A673 (cell line): ENCODE measurements at regions not wholly inside any gene's neighbourhood (a gene's known extent, or its start where the extent isn't known, plus 50 kb on each side); places are given as distances from the start of the nearest gene placed in this dataset.

ENCODE experiments used
- BruUV-seq: library from RNA; stranded (reverse); fragments of 400-500 nt; replicated peaks from 2 replicates; lab custom pipeline; 2021; lab: Mats Ljungman, UMichigan
- CTCF ChIA-PET: fragments of 300-600 bp; sonication (Branson Sonifier 250); formaldehyde crosslinking; loops from one replicate; lab custom pipeline; 2022; ENCODE audit warnings: antibody characterized with exemption; lab: Charles Lee
- POLR2A ChIA-PET: fragments of 300-600 bp; sonication (Branson Sonifier 250); formaldehyde crosslinking; loops from one replicate; lab custom pipeline; 2022; ENCODE audit warnings: antibody characterized with exemption; ENCODE audit not compliant: low non-redundant PET; lab: Charles Lee
- DNase-seq: peaks from one replicate; pipeline ENCODE4 v3.0.0-alpha.2; 2015; ENCODE audit warnings: low spot score
- H3K27ac ChIP-seq: fragments of 200-600 bp; sonication (generic); 2 replicates; pipeline ENCODE4 v1.5.1; 2016; ENCODE audit warnings: mixed run types, low read depth, mild to moderate bottlenecking, mixed read lengths, antibody characterized with exemption, low read length; ENCODE audit not compliant: poor library complexity, severe bottlenecking
- H3K27me3 ChIP-seq: fragments of 200-600 bp; sonication (generic); replicated peaks from 2 replicates; pipeline ENCODE4 v1.6.1; 2017; ENCODE audit warnings: mixed run types, low read depth, mild to moderate bottlenecking, mixed read lengths, antibody characterized with exemption, low read length; ENCODE audit not compliant: insufficient read depth, poor library complexity
- H3K36me3 ChIP-seq: fragments of 200-600 bp; sonication (generic); 2 replicates; pipeline ENCODE4 v1.6.1; 2016; ENCODE audit warnings: mixed run types, mild to moderate bottlenecking, mixed read lengths, antibody characterized with exemption, low read length; ENCODE audit not compliant: insufficient read depth, poor library complexity, severe bottlenecking
- H3K4me1 ChIP-seq: fragments of 200-600 bp; sonication (generic); 2 replicates; pipeline ENCODE4 v1.6.1; 2017; ENCODE audit warnings: mixed run types, mild to moderate bottlenecking, mixed read lengths, antibody characterized with exemption, low read length; ENCODE audit not compliant: insufficient read depth, poor library complexity, severe bottlenecking
- H3K4me3 ChIP-seq: fragments of 200-600 bp; sonication (generic); 2 replicates; pipeline ENCODE4 v1.5.1; 2016; ENCODE audit warnings: low read depth, mixed run types, mild to moderate bottlenecking, mixed read lengths, low read length; ENCODE audit not compliant: poor library complexity, severe bottlenecking
- H3K9me3 ChIP-seq: fragments of 200-600 bp; sonication (generic); 2 replicates; pipeline ENCODE4 v1.6.1; 2016; ENCODE audit warnings: mixed run types, low read depth, mild to moderate bottlenecking, mixed read lengths, antibody characterized with exemption, low read length; ENCODE audit not compliant: poor library complexity, severe bottlenecking
- EZH2 ChIP-seq: fragments of 200-600 bp; sonication (generic); IDR thresholded peaks from 2 replicates; pipeline ENCODE4 v1.6.1; 2017; ENCODE audit warnings: borderline replicate concordance, low read depth, mild to moderate bottlenecking, mixed read lengths, antibody characterized with exemption, low read length; ENCODE audit not compliant: poor library complexity, severe bottlenecking
- intact Hi-C: fragments of 100-400 bp; cut with micrococcal nuclease; formaldehyde crosslinking; loops from one replicate; pipeline ENCODE4 v1.10.0; 2022; ENCODE audit not compliant: unreplicated experiment
- TF ChIP-seq, protein P1 (sequence below): fragments of 300-800, 200-600 bp; sonication (generic); conservative IDR thresholded peaks from 2 replicates; pipeline ENCODE4 v1.5.1; 2017; ENCODE audit warnings: low read depth, mild to moderate bottlenecking, antibody characterized with exemption, low read length, moderate library complexity, mixed read lengths

DNA sequence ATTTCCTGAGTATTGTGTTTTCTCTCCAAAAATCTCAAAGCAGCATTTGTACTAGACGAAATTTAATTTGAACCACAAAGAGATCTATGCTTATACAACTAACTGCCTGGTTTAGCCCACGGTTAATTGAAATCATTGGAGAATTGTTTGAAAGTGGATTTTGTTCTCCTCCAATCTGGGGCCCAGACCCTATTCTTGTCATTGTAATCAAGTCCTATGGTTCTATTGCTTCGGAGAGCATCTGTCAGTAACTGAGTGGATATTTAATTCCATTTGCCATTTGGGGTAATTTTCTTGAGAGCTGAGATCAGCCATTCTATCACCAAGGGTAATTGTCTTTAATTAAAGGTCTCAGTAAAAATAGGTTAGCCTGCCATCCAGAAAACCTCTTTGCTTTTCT lies 117.0 kb upstream of the KCNG1 start:
- no peaks in the 10 kb centered on the region for H3K4me1 ChIP-seq
- DNase-seq: no peak
- CTCF ChIA-PET: no interaction called here
- intact Hi-C loops: no loop called here
- no peak overlapping the region for H3K27ac ChIP-seq
- no TSS peak for BruUV-seq
- no peaks in the 10 kb centered on the region for H3K9me3 ChIP-seq
- TF ChIP-seq, protein P1, sequence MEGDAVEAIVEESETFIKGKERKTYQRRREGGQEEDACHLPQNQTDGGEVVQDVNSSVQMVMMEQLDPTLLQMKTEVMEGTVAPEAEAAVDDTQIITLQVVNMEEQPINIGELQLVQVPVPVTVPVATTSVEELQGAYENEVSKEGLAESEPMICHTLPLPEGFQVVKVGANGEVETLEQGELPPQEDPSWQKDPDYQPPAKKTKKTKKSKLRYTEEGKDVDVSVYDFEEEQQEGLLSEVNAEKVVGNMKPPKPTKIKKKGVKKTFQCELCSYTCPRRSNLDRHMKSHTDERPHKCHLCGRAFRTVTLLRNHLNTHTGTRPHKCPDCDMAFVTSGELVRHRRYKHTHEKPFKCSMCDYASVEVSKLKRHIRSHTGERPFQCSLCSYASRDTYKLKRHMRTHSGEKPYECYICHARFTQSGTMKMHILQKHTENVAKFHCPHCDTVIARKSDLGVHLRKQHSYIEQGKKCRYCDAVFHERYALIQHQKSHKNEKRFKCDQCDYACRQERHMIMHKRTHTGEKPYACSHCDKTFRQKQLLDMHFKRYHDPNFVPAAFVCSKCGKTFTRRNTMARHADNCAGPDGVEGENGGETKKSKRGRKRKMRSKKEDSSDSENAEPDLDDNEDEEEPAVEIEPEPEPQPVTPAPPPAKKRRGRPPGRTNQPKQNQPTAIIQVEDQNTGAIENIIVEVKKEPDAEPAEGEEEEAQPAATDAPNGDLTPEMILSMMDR: no peak
- TF ChIP-seq EZH2: no peak
- H3K36me3 ChIP-seq: no peaks in the 10 kb centered on the region
- POLR2A ChIA-PET: no interaction called here
- H3K4me3 ChIP-seq: no peak overlapping the region
- H3K27me3 ChIP-seq: no peaks in the 10 kb centered on the region

DNA sequence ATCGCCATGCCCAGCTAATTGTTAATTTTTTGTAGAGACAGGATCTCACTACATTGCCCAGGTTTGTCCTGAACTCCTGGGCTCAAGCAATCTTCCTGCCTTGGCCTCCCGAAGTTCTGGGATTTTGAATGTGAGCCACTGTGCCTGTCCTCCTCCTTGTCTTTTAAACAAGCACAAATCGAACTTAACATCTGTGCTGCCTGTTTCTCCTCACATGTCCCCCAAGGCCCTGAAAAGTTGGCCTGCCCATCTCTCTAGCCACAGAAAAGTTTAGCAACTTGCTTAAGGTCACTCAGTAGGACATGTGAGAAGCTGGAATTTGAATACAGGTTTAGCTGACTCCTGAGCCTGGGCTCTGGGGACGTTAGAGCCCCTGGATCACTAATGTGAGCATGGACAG lies 115.7 kb upstream of the KCNG1 start:
- intact Hi-C loops: no loop called here
- Histone ChIP-seq H3K36me3 (no peaks in the 10 kb centered on the region), H3K9me3 (no peaks in the 10 kb centered on the region), H3K4me3 (no peak overlapping the region), H3K27me3 (no peaks in the 10 kb centered on the region), H3K4me1 (no peaks in the 10 kb centered on the region), H3K27ac (no peak overlapping the region)
- no TSS peak for BruUV-seq
- TF ChIP-seq, protein P1: no peak
- TF ChIP-seq EZH2: no peak
- no peak for DNase-seq
- CTCF ChIA-PET: no interaction called here
- POLR2A ChIA-PET: no interaction called here

DNA sequence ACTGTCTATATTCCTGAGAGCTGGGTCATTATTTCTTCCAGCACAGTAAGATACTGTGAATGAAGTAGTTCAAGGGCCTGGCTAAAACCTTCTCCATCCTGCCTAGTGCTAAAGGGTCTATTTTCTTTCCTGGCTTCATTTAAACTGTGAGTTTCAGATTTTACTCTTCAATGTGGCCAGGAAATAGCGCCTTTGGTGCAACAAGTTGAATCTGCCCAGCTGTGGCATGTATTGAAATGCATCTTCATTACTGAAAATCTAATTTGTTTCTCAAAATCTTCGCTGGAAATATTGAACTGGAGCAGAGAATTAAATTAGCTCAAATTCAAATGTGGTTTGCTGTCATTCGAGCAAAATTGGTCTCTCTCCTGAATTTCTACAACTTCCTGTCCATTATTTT lies 114.6 kb upstream of the KCNG1 start:
- DNase-seq: no peak
- H3K4me3 ChIP-seq: no peak overlapping the region
- H3K27me3 ChIP-seq: no peaks in the 10 kb centered on the region
- no peaks in the 10 kb centered on the region for H3K4me1 ChIP-seq
- H3K9me3 ChIP-seq: no peaks in the 10 kb centered on the region
- BruUV-seq: no TSS peak
- ChIA-PET POLR2A (no interaction called here), CTCF (no interaction called here)
- TF ChIP-seq, protein P1: no peak
- no peak for TF ChIP-seq EZH2
- intact Hi-C loops: no loop called here
- no peak overlapping the region for H3K27ac ChIP-seq
- H3K36me3 ChIP-seq: no peaks in the 10 kb centered on the region
